MM.1S (cell line): ENCODE measurements at regions not wholly inside any gene's neighbourhood (a gene's known extent, or its start where the extent isn't known, plus 50 kb on each side); places are given as distances from the start of the nearest gene placed in this dataset.

Experiments
- DNase-seq: peaks from one replicate; pipeline ENCODE4 v3.0.0-alpha.2; 2015
- H2AFZ ChIP-seq: fragments of 300-600 bp; sonication (generic); 2 replicates; pipeline ENCODE4 v1.6.0; 2016; ENCODE audit warnings: antibody characterized with exemption, low read length
- H3F3A ChIP-seq: fragments of 300-600 bp; sonication (generic); 2 replicates; pipeline ENCODE4 v1.6.1; 2016; ENCODE audit warnings: mild to moderate bottlenecking, antibody characterized with exemption, low read length, moderate library complexity, mixed read lengths; ENCODE audit not compliant: insufficient read depth
- H3K27ac ChIP-seq: fragments of 300-600 bp; sonication (generic); 2 replicates; pipeline ENCODE4 v1.5.1; 2016; ENCODE audit warnings: mild to moderate bottlenecking, low read length
- H3K27me3 ChIP-seq: fragments of 300-600 bp; sonication (generic); replicated peaks from 2 replicates; pipeline ENCODE4 v1.6.0; 2016; ENCODE audit warnings: low read length; ENCODE audit not compliant: insufficient read depth
- H3K36me3 ChIP-seq: fragments of 300-600 bp; sonication (generic); replicated peaks from 2 replicates; pipeline ENCODE4 v1.6.1; 2016; ENCODE audit warnings: mild to moderate bottlenecking, low read length, mixed read lengths; ENCODE audit not compliant: insufficient read depth
- H3K4me1 ChIP-seq: fragments of 300-600 bp; sonication (generic); 2 replicates; pipeline ENCODE4 v1.6.1; 2016; ENCODE audit warnings: low read length, mixed read lengths
- H3K4me2 ChIP-seq: fragments of 300-600 bp; sonication (generic); 2 replicates; pipeline ENCODE4 v1.6.0; 2016; ENCODE audit warnings: low read depth, low read length
- H3K4me3 ChIP-seq: fragments of 300-600 bp; sonication (generic); 2 replicates; pipeline ENCODE4 v1.5.1; 2016; ENCODE audit warnings: low read length, mixed read lengths
- H3K79me2 ChIP-seq: fragments of 300-600 bp; sonication (generic); 2 replicates; pipeline ENCODE4 v1.6.1; 2016; ENCODE audit warnings: mixed run types, low read length, mixed read lengths
- H3K9ac ChIP-seq: fragments of 300-600 bp; sonication (generic); 2 replicates; pipeline ENCODE4 v1.6.1; 2016; ENCODE audit warnings: low read length, mixed read lengths
- H3K9me2 ChIP-seq: fragments of 300-600 bp; sonication (generic); replicated peaks from 2 replicates; pipeline ENCODE4 v1.6.1; 2016; ENCODE audit warnings: mild to moderate bottlenecking, low read length, mixed read lengths; ENCODE audit not compliant: insufficient read depth
- H3K9me3 ChIP-seq: fragments of 300-600 bp; sonication (generic); replicated peaks from 2 replicates; pipeline ENCODE4 v1.6.1; 2016; ENCODE audit warnings: mild to moderate bottlenecking, low read length, mixed read lengths; ENCODE audit not compliant: insufficient read depth
- H4K20me1 ChIP-seq: fragments of 300-600 bp; sonication (generic); 2 replicates; pipeline ENCODE4 v1.6.1; 2016; ENCODE audit warnings: mild to moderate bottlenecking, low read length, moderate library complexity, mixed read lengths; ENCODE audit not compliant: insufficient read depth
- EZH2 ChIP-seq: fragments of 300-600 bp; sonication (generic); optimal IDR thresholded peaks from 2 replicates; pipeline ENCODE3; 2017; ENCODE audit warnings: low read depth, mild to moderate bottlenecking, antibody characterized with exemption, low read length, mixed read lengths
- EZH2phosphoT487 ChIP-seq: fragments of 300-600 bp; sonication (generic); IDR thresholded peaks from 2 replicates; pipeline ENCODE4 v1.6.1; 2018; ENCODE audit warnings: antibody characterized with exemption, low read length
- TF ChIP-seq, protein P1 (sequence below): fragments of 300-600 bp; sonication (generic); IDR thresholded peaks from 2 replicates; pipeline ENCODE4 v1.5.1; 2016; ENCODE audit warnings: antibody characterized with exemption, low read length, mixed read lengths

DNA sequence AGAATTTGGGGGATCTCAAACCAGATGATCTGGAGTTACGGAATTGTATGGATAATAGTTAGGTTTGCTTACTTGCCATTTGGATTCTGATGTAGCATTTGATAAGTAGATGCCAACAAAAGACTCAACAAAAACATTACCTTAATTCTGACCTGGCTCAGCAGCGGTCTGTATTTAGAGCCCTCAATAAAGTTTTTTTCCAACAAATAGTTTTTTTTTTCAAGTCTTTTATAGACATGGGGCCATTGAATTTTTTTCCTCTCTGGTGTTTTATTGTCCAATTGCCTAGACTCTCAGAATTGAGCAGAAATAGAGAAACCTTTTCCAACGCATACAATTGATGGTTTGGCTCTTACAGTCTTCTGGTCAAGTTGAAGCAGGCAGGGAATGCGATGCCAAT lies 192.8 kb upstream of the GAS1 start:
- Histone ChIP-seq H4K20me1 (no peaks in the 10 kb centered on the region), H2AFZ (no peak overlapping the region), H3K27me3 (no peaks in the 10 kb centered on the region), H3K9me2 (no peaks in the 10 kb centered on the region), H3F3A (no peaks in the 10 kb centered on the region), H3K4me3 (no peak overlapping the region), H3K9ac (no peak overlapping the region), H3K4me1 (no peaks in the 10 kb centered on the region), H3K27ac (no peak overlapping the region), H3K4me2 (no peak overlapping the region), H3K36me3 (no peaks in the 10 kb centered on the region), H3K79me2 (no peaks in the 10 kb centered on the region), H3K9me3 (no peaks in the 10 kb centered on the region)
- no peak for DNase-seq
- TF ChIP-seq EZH2phosphoT487: no peak
- TF ChIP-seq, protein P1, sequence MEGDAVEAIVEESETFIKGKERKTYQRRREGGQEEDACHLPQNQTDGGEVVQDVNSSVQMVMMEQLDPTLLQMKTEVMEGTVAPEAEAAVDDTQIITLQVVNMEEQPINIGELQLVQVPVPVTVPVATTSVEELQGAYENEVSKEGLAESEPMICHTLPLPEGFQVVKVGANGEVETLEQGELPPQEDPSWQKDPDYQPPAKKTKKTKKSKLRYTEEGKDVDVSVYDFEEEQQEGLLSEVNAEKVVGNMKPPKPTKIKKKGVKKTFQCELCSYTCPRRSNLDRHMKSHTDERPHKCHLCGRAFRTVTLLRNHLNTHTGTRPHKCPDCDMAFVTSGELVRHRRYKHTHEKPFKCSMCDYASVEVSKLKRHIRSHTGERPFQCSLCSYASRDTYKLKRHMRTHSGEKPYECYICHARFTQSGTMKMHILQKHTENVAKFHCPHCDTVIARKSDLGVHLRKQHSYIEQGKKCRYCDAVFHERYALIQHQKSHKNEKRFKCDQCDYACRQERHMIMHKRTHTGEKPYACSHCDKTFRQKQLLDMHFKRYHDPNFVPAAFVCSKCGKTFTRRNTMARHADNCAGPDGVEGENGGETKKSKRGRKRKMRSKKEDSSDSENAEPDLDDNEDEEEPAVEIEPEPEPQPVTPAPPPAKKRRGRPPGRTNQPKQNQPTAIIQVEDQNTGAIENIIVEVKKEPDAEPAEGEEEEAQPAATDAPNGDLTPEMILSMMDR: no peak

GRCh38 chr9:87140605-87141109 lies 193.4 kb upstream of the GAS1 start:
- no peak for DNase-seq
- no peaks in the 10 kb centered on the region for H3K4me1 ChIP-seq
- no peak overlapping the region for H3K4me3 ChIP-seq
- TF ChIP-seq, protein P1: no peak
- TF ChIP-seq EZH2phosphoT487: no peak
- no peak for TF ChIP-seq EZH2
- no peak overlapping the region for H3K9ac ChIP-seq
- no peaks in the 10 kb centered on the region for H3F3A ChIP-seq
- H4K20me1 ChIP-seq: no peaks in the 10 kb centered on the region
- no peaks in the 10 kb centered on the region for H3K9me3 ChIP-seq
- no peaks in the 10 kb centered on the region for H3K9me2 ChIP-seq
- no peaks in the 10 kb centered on the region for H3K36me3 ChIP-seq
- no peaks in the 10 kb centered on the region for H3K79me2 ChIP-seq
- H3K27ac ChIP-seq: no peak overlapping the region
- H3K27me3 ChIP-seq: no peaks in the 10 kb centered on the region
- H3K4me2 ChIP-seq: no peak overlapping the region
- no peak overlapping the region for H2AFZ ChIP-seq

DNA sequence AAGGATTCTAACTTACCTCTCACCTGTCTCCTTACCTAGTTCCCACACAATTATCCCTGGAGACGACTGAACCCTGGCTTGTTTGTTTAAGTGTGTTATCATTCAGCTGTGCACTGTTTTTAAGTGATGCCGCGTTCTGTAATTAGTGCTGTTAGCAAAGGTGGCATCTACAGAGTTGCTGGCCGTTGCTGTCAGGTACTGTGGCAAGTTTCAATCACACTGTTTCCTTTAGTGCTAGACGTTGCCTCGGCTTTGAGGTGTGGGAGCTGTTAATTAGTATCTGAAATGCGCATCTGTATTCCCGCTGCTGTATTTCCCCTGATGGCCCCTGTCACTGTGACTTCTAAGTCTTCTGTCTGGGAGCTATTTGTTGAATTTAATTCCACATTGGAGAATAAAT lies 193.8 kb upstream of the GAS1 start:
- Histone ChIP-seq H2AFZ (no peak overlapping the region), H3K79me2 (no peaks in the 10 kb centered on the region), H3K9me2 (no peaks in the 10 kb centered on the region), H3K4me1 (no peaks in the 10 kb centered on the region), H3K27ac (no peak overlapping the region), H3K4me2 (no peak overlapping the region), H3K27me3 (no peaks in the 10 kb centered on the region), H3K4me3 (no peak overlapping the region), H3K36me3 (no peaks in the 10 kb centered on the region), H3K9ac (no peak overlapping the region), H3K9me3 (no peaks in the 10 kb centered on the region), H4K20me1 (no peaks in the 10 kb centered on the region), H3F3A (no peaks in the 10 kb centered on the region)
- TF ChIP-seq EZH2phosphoT487 (no peak), EZH2 (no peak)
- TF ChIP-seq, protein P1: no peak
- DNase-seq: no peak
